Upper lobe of right lung (tissue), 1 donor: ENCODE measurements at regions not wholly inside any gene's neighbourhood (a gene's known extent, or its start where the extent isn't known, plus 50 kb on each side); places are given as distances from the start of the nearest gene placed in this dataset.

ENCODE experiments used
- ATAC-seq: fragments of 200-7000 bp; cut with Tn5 transposase; one replicate; pipeline ENCODE4 v1.9.1; 2020; ENCODE audit warnings: mild to moderate bottlenecking, moderate library complexity
- DNase-seq: peaks from one replicate; pipeline ENCODE4 v3.0.0-alpha.2; 2020
- H3K27ac ChIP-seq: fragments of 200-600 bp; one replicate; pipeline ENCODE4 v1.8.0; 2022
- H3K27me3 ChIP-seq: fragments of 200-600 bp; one replicate; pipeline ENCODE4 v1.8.0; 2022; ENCODE audit warnings: mild to moderate bottlenecking
- H3K36me3 ChIP-seq: fragments of 200-600 bp; one replicate; pipeline ENCODE4 v1.8.0; 2022
- H3K4me1 ChIP-seq: fragments of 200-600 bp; one replicate; pipeline ENCODE4 v1.8.0; 2022
- H3K4me3 ChIP-seq: fragments of 200-600 bp; one replicate; pipeline ENCODE4 v1.8.0; 2022; ENCODE audit warnings: mild to moderate bottlenecking
- H3K9me3 ChIP-seq: fragments of 200-600 bp; one replicate; pipeline ENCODE4 v1.8.0; 2022
- intact Hi-C: fragments of 100-400 bp; cut with DNase I; formaldehyde crosslinking; loops from one replicate; pipeline ENCODE4 v1.11.0; 2022
- TF ChIP-seq, protein P1 (sequence below): fragments of 200-600 bp; IDR thresholded peaks from one replicate; pipeline ENCODE4 v1.8.0; 2022; ENCODE audit warnings: antibody characterized with exemption
- donor health status: DM: no; HTN: yes; CAD: no; lungs with severe emphysema.

GRCh38 chr6:43948527-43949485 lies 178.4 kb downstream of the MRPL14 start:
- ATAC-seq (no peak), DNase-seq (no peak)
- Histone ChIP-seq H3K27me3 (no peaks in the 10 kb centered on the region), H3K9me3 (no peaks in the 10 kb centered on the region), H3K27ac (no peak overlapping the region), H3K36me3 (no peaks in the 10 kb centered on the region), H3K4me3 (no peak overlapping the region), H3K4me1 (no peaks in the 10 kb centered on the region)
- intact Hi-C loops: no loop called here
- TF ChIP-seq, protein P1, sequence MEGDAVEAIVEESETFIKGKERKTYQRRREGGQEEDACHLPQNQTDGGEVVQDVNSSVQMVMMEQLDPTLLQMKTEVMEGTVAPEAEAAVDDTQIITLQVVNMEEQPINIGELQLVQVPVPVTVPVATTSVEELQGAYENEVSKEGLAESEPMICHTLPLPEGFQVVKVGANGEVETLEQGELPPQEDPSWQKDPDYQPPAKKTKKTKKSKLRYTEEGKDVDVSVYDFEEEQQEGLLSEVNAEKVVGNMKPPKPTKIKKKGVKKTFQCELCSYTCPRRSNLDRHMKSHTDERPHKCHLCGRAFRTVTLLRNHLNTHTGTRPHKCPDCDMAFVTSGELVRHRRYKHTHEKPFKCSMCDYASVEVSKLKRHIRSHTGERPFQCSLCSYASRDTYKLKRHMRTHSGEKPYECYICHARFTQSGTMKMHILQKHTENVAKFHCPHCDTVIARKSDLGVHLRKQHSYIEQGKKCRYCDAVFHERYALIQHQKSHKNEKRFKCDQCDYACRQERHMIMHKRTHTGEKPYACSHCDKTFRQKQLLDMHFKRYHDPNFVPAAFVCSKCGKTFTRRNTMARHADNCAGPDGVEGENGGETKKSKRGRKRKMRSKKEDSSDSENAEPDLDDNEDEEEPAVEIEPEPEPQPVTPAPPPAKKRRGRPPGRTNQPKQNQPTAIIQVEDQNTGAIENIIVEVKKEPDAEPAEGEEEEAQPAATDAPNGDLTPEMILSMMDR: no peak

- Histone ChIP-seq H3K9me3 (no peaks in the 10 kb centered on the region), H3K4me3 (no peak overlapping the region), H3K36me3 (no peaks in the 10 kb centered on the region), H3K4me1 (no peaks in the 10 kb centered on the region), H3K27me3 (no peaks in the 10 kb centered on the region), H3K27ac (no peak overlapping the region)
- TF ChIP-seq, protein P1: no peak
- ATAC-seq: no peak
- no peak for DNase-seq
- intact Hi-C loops: no loop called here
These were observed 177.8 kb downstream of the VEGFA start for GRCh38 chr6:43947860-43948259.

- Histone ChIP-seq H3K27ac (no peak overlapping the region), H3K4me1 (no peaks in the 10 kb centered on the region), H3K9me3 (no peaks in the 10 kb centered on the region), H3K27me3 (no peaks in the 10 kb centered on the region), H3K36me3 (no peaks in the 10 kb centered on the region), H3K4me3 (no peak overlapping the region)
- DNase-seq (no peak), ATAC-seq (no peak)
- TF ChIP-seq, protein P1: no peak
- intact Hi-C loops: no loop called here
These were observed 176.8 kb downstream of the VEGFA start for GRCh38 chr6:43946641-43947363.

- H3K27me3 ChIP-seq: no peaks in the 10 kb centered on the region
These were observed 175.7 kb downstream of the VEGFA start for GRCh38 chr6:43945768-43946080.

GRCh38 chr6:43944908-43945767 lies 175.1 kb downstream of the VEGFA start:
- intact Hi-C loops: no loop called here
- no peak overlapping the region for H3K27ac ChIP-seq
- H3K9me3 ChIP-seq: no peaks in the 10 kb centered on the region
- H3K4me1 ChIP-seq: no peaks in the 10 kb centered on the region
- ATAC-seq (peak; percentile 71), DNase-seq (no peak)
- no peaks in the 10 kb centered on the region for H3K36me3 ChIP-seq
- no peak overlapping the region for H3K4me3 ChIP-seq
- TF ChIP-seq, protein P1: no peak
- H3K27me3 ChIP-seq: no peaks in the 10 kb centered on the region

More at GRCh38 chr6:43945768-43946080, 175.7 kb downstream of the VEGFA start:
- TF ChIP-seq, protein P1: no peak
- no peaks in the 10 kb centered on the region for H3K36me3 ChIP-seq
- no peaks in the 10 kb centered on the region for H3K4me1 ChIP-seq
- no peak overlapping the region for H3K27ac ChIP-seq
- no peak for ATAC-seq
- intact Hi-C loops: no loop called here
- DNase-seq: no peak
- no peaks in the 10 kb centered on the region for H3K9me3 ChIP-seq
- no peak overlapping the region for H3K4me3 ChIP-seq
